ENCODE measurements at regions not wholly inside any gene's neighbourhood (a gene's known extent, or its start where the extent isn't known, plus 50 kb on each side); places are given as distances from the start of the nearest gene placed in this dataset.

DNA sequence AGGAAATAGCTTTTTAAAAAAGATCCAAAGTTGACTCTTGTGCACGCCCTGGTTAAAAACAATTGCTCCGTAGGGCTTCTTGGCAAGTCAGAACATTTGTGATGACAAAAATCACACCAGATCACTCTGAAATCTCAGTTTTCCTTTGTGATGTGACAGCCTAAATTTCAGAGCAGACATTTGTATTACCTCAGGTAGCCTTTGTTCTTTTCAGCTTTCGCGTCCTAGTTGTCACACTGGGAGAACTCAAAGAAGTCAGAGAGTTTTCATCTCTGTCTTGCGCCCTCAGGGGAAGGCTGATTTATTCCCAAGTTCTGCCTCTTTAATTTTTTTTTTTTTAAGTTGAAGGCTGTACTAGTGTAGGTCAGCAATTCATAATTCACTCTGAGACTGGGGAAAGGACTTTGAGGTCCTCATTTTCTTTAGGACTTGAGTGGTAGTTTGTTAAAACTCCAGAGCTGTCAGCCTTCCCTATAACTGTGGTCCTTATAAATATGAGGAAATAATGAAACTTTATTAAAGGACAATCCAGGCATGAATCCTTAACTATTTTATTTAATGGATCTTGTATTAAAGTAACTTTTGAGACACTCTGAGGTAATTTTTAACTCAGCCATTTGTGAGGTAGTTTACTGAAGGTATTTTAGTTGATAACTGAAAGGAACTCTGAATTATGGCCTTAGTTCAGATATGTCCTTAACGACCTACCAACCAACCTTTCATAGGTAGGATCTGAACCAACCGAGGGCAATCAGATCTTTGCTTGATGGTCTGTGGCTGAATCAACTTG lies 525.1 kb upstream of the FAM98A start:
- Histone ChIP-seq H3K4me3 (ENCODE audit: low read depth, low read length, poor library complexity, severe bottlenecking) (no peak overlapping the region), H3K27ac (ENCODE audit: low read depth, low read length, poor library complexity, severe bottlenecking) (no peak overlapping the region), H3K79me2 (ENCODE audit: insufficient read depth, low read depth, low read length) (no peaks in the 10 kb centered on the region), H4K20me1 (ENCODE audit: insufficient read depth, low read length) (no peaks in the 10 kb centered on the region), H3K36me3 (ENCODE audit: insufficient read depth, low read length) (no peaks in the 10 kb centered on the region), H3K9me2 (ENCODE audit: insufficient read depth, low read length) (no peaks in the 10 kb centered on the region), H3K4me1 (ENCODE audit: insufficient read depth, low read length, poor library complexity, severe bottlenecking) (no peaks in the 10 kb centered on the region), H2AFZ (ENCODE audit: low read length) (no peak overlapping the region), H3K4me2 (ENCODE audit: low read length) (no peak overlapping the region), H3K9me3 (ENCODE audit: low read length) (no peaks in the 10 kb centered on the region)
- POLR2A ChIA-PET, result no interaction called here
- CTCF ChIA-PET (ENCODE audit: unreplicated experiment), result no interaction called here
- DNase-seq (ENCODE audit: low spot score), result no peak
- no TSS peak for BruUV-seq (replicated peaks)
- TF ChIP-seq, protein P1, sequence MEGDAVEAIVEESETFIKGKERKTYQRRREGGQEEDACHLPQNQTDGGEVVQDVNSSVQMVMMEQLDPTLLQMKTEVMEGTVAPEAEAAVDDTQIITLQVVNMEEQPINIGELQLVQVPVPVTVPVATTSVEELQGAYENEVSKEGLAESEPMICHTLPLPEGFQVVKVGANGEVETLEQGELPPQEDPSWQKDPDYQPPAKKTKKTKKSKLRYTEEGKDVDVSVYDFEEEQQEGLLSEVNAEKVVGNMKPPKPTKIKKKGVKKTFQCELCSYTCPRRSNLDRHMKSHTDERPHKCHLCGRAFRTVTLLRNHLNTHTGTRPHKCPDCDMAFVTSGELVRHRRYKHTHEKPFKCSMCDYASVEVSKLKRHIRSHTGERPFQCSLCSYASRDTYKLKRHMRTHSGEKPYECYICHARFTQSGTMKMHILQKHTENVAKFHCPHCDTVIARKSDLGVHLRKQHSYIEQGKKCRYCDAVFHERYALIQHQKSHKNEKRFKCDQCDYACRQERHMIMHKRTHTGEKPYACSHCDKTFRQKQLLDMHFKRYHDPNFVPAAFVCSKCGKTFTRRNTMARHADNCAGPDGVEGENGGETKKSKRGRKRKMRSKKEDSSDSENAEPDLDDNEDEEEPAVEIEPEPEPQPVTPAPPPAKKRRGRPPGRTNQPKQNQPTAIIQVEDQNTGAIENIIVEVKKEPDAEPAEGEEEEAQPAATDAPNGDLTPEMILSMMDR (conservative IDR thresholded peaks at IDR 0.05; ENCODE audit: low read length), result no peak
- TF ChIP-seq EZH2phosphoT487 (IDR thresholded peaks at IDR 0.05; ENCODE audit: borderline replicate concordance, low read depth, low read length), result no peak
- intact Hi-C loops (cut with micrococcal nuclease; ENCODE audit: unreplicated experiment), result no loop called here

DNA sequence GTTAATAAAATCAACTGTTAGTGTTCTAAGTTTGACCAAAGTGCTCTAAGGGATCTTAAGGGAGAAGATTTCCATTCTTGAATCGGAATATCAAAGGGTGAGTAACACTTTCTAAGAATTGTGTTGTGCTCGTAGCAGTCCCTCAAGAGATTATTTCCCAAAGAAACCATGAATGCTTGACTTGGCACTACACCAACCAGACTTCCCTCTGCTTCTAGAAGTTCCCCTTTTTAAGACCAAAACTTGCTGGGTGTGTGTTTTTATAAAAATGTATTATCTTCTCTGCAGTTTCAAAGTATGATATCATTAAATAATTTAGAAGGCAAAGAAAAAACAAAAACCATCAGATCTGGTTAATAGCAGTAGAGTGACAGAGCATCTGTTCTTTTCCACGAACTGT lies 522.0 kb upstream of the FAM98A start:
- ChIA-PET POLR2A (no interaction called here), CTCF (ENCODE audit: unreplicated experiment) (no interaction called here)
- Histone ChIP-seq H3K27ac (ENCODE audit: low read depth, low read length, poor library complexity, severe bottlenecking) (no peak overlapping the region), H3K79me2 (ENCODE audit: insufficient read depth, low read depth, low read length) (no peaks in the 10 kb centered on the region), H3K36me3 (ENCODE audit: insufficient read depth, low read length) (no peaks in the 10 kb centered on the region), H3K4me3 (ENCODE audit: low read depth, low read length, poor library complexity, severe bottlenecking) (no peak overlapping the region), H3K4me1 (ENCODE audit: insufficient read depth, low read length, poor library complexity, severe bottlenecking) (no peaks in the 10 kb centered on the region), H3K9me2 (ENCODE audit: insufficient read depth, low read length) (no peaks in the 10 kb centered on the region), H4K20me1 (ENCODE audit: insufficient read depth, low read length) (no peaks in the 10 kb centered on the region), H2AFZ (ENCODE audit: low read length) (no peak overlapping the region), H3K9me3 (ENCODE audit: low read length) (no peaks in the 10 kb centered on the region), H3K4me2 (ENCODE audit: low read length) (no peak overlapping the region)
- no peak for TF ChIP-seq EZH2phosphoT487 (IDR thresholded peaks at IDR 0.05; ENCODE audit: borderline replicate concordance, low read depth, low read length)
- TF ChIP-seq, protein P1 (conservative IDR thresholded peaks at IDR 0.05; ENCODE audit: low read length), result no peak
- no peak for DNase-seq (ENCODE audit: low spot score)
- intact Hi-C loops (cut with micrococcal nuclease; ENCODE audit: unreplicated experiment), result no loop called here
- BruUV-seq (replicated peaks), result no TSS peak

DNA sequence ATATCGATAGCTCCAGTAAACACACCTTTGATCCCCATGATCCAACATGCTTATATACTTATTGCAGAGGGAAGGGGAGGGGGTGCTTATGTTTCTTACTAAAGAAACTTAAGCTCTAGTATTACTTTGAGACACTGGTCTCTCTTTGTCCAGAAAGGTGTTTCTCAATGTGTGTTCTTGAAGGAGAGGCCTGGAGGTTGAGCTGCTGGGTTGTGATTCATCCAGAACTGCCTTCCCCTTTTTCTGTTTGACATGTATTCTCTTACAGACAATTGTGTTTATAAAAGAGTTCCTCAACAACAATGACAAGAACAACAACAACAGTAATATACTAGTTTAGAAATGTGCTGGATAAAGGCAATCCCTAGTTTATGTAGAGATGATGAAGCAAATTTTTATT lies 516.0 kb upstream of the FAM98A start:
- POLR2A ChIA-PET, result no interaction called here
- intact Hi-C loops (cut with micrococcal nuclease; ENCODE audit: unreplicated experiment), result no loop called here
- DNase-seq (ENCODE audit: low spot score), result no peak
- BruUV-seq (replicated peaks), result no TSS peak
- Histone ChIP-seq H3K36me3 (ENCODE audit: insufficient read depth, low read length) (no peaks in the 10 kb centered on the region), H3K9me2 (ENCODE audit: insufficient read depth, low read length) (no peaks in the 10 kb centered on the region), H3K4me3 (ENCODE audit: low read depth, low read length, poor library complexity, severe bottlenecking) (no peak overlapping the region), H3K4me2 (ENCODE audit: low read length) (no peak overlapping the region), H3K9me3 (ENCODE audit: low read length) (no peaks in the 10 kb centered on the region), H3K27ac (ENCODE audit: low read depth, low read length, poor library complexity, severe bottlenecking) (no peak overlapping the region), H3K79me2 (ENCODE audit: insufficient read depth, low read depth, low read length) (no peaks in the 10 kb centered on the region), H2AFZ (ENCODE audit: low read length) (no peak overlapping the region), H3K4me1 (ENCODE audit: insufficient read depth, low read length, poor library complexity, severe bottlenecking) (no peaks in the 10 kb centered on the region), H4K20me1 (ENCODE audit: insufficient read depth, low read length) (no peaks in the 10 kb centered on the region)
- CTCF ChIA-PET (ENCODE audit: unreplicated experiment), result no interaction called here
- no peak for TF ChIP-seq EZH2phosphoT487 (IDR thresholded peaks at IDR 0.05; ENCODE audit: borderline replicate concordance, low read depth, low read length)
- TF ChIP-seq, protein P1 (conservative IDR thresholded peaks at IDR 0.05; ENCODE audit: low read length), result no peak

All from OCI-LY7 (cell line).